Endodermal cell (in vitro differentiated cells): ENCODE measurements at regions not wholly inside any gene's neighbourhood (a gene's known extent, or its start where the extent isn't known, plus 50 kb on each side); places are given as distances from the start of the nearest gene placed in this dataset.

Experiments
- DNase-seq: peaks from one replicate; pipeline ENCODE4 v3.0.0-alpha.2; 2017
- H3K27ac ChIP-seq: 2 replicates; pipeline ENCODE4 v1.5.1; 2013; ENCODE audit warnings: mild to moderate bottlenecking, low read depth, low read length, moderate library complexity
- H3K27me3 ChIP-seq: 2 replicates; pipeline ENCODE4 v1.6.1; 2013; ENCODE audit warnings: mild to moderate bottlenecking, low read length, moderate library complexity; ENCODE audit not compliant: insufficient read depth, control insufficient read depth, poor library complexity, severe bottlenecking
- H3K36me3 ChIP-seq: 2 replicates; pipeline ENCODE4 v1.7.0; 2013; ENCODE audit warnings: mild to moderate bottlenecking, low read length, moderate library complexity; ENCODE audit not compliant: control insufficient read depth, insufficient read depth
- H3K4me1 ChIP-seq: one replicate; pipeline ENCODE4 v1.7.0; 2013; ENCODE audit warnings: low read length; ENCODE audit not compliant: control insufficient read depth, insufficient read depth
- H3K4me3 ChIP-seq: 2 replicates; pipeline ENCODE4 v1.5.1; 2013; ENCODE audit warnings: mild to moderate bottlenecking, low read length, moderate library complexity
- H3K9ac ChIP-seq: 2 replicates; pipeline ENCODE4 v1.6.1; 2013; ENCODE audit warnings: mild to moderate bottlenecking, low read length, moderate library complexity; ENCODE audit not compliant: poor library complexity, severe bottlenecking; ENCODE audit errors: extremely low read depth
- H3K9me3 ChIP-seq: 2 replicates; pipeline ENCODE4 v1.6.1; 2013; ENCODE audit warnings: mild to moderate bottlenecking, low read length, moderate library complexity; ENCODE audit not compliant: control insufficient read depth
- H3K27ac Mint-ChIP-seq: 2 replicates; pipeline ENCODE4 v1.8.0; 2020; ENCODE audit warnings: mixed read lengths
- H3K27me3 Mint-ChIP-seq: 2 replicates; pipeline ENCODE4 v1.8.0; 2021; ENCODE audit warnings: mild to moderate bottlenecking, mixed read lengths; ENCODE audit not compliant: insufficient read depth
- H3K36me3 Mint-ChIP-seq: 2 replicates; pipeline ENCODE4 v1.8.0; 2020; ENCODE audit warnings: low read depth, mixed read lengths
- H3K4me1 Mint-ChIP-seq: 2 replicates; pipeline ENCODE4 v1.8.0; 2020; ENCODE audit warnings: mixed read lengths
- H3K4me3 Mint-ChIP-seq: 2 replicates; pipeline ENCODE4 v1.8.0; 2020; ENCODE audit warnings: mild to moderate bottlenecking, moderate library complexity, mixed read lengths
- H3K9me3 Mint-ChIP-seq: 2 replicates; pipeline ENCODE4 v1.8.0; 2020; ENCODE audit warnings: mild to moderate bottlenecking, mixed read lengths
- CTCF ChIP-seq: fragments of 200-600 bp; sonication (generic); conservative IDR thresholded peaks from 2 replicates; pipeline ENCODE4 v1.5.0; 2021; ENCODE audit warnings: antibody characterized with exemption, mild to moderate bottlenecking
- WGBS, 2 experiments: methylation state at CpG; one replicate each; pipeline versions ENCODE4 v1.1.5 to v1.1.7; 2013; ENCODE audit warnings: missing lambda C conversion rate in 2 of 2, mixed read lengths in 1 of 2; ENCODE audit not compliant: insufficient coverage in 1 of 2, insufficient read length in 1 of 2; 5-methylcytosine and 5-hydroxymethylcytosine counted together

- Histone ChIP-seq H3K9ac (no peak overlapping the region), H3K4me3 (no peak overlapping the region), H3K27me3 (peaks cover under 1% of the 10 kb centered on the region), H3K9me3 (peaks cover 6% of the 10 kb centered on the region), H3K4me1 (peaks cover 10% of the 10 kb centered on the region), H3K36me3 (no peaks in the 10 kb centered on the region), H3K27ac (no peak overlapping the region)
- H3K4me3 Mint-ChIP-seq, result no peak overlapping the region
- H3K36me3 Mint-ChIP-seq, result no peaks in the 10 kb centered on the region
- TF ChIP-seq CTCF, result no peak
- DNase-seq, result no peak
- no peak overlapping the region for H3K27ac Mint-ChIP-seq
- WGBS, 2 experiments, result 89 to 100% methylated on average over 1 of the region's 1 CpG
- no peaks in the 10 kb centered on the region for H3K9me3 Mint-ChIP-seq
- peaks cover 28% of the 10 kb centered on the region for H3K4me1 Mint-ChIP-seq
- H3K27me3 Mint-ChIP-seq, result peaks cover 53% of the 10 kb centered on the region
These were observed 401.2 kb upstream of the PROX1 start for GRCh38 chr1:213586587-213586972.

- H3K4me1 ChIP-seq, result peaks cover 3% of the 10 kb centered on the region
- no peak overlapping the region for H3K4me3 ChIP-seq
- no peak overlapping the region for H3K27ac Mint-ChIP-seq
- no peak overlapping the region for H3K27ac ChIP-seq
- WGBS, 2 experiments, result 86 to 94% methylated on average over 4 to 7 of the region's 7 CpGs
- no peak overlapping the region for H3K4me3 Mint-ChIP-seq
- no peak overlapping the region for H3K9ac ChIP-seq
- TF ChIP-seq CTCF, result no peak
- H3K36me3 Mint-ChIP-seq, result no peaks in the 10 kb centered on the region
- no peaks in the 10 kb centered on the region for H3K27me3 Mint-ChIP-seq
- H3K4me1 Mint-ChIP-seq, result no peaks in the 10 kb centered on the region
- no peaks in the 10 kb centered on the region for H3K9me3 Mint-ChIP-seq
- H3K36me3 ChIP-seq, result no peaks in the 10 kb centered on the region
- no peaks in the 10 kb centered on the region for H3K9me3 ChIP-seq
- no peaks in the 10 kb centered on the region for H3K27me3 ChIP-seq
- no peak for DNase-seq
These were observed 391.0 kb upstream of the PROX1 start for GRCh38 chr1:213596729-213597128.

GRCh38 chr1:213598263-213598662, 389.5 kb upstream of the PROX1 start:
- Mint-ChIP-seq H3K27ac (no peak overlapping the region), H3K27me3 (no peaks in the 10 kb centered on the region), H3K36me3 (no peaks in the 10 kb centered on the region), H3K4me1 (no peaks in the 10 kb centered on the region), H3K9me3 (no peaks in the 10 kb centered on the region), H3K4me3 (no peak overlapping the region)
- WGBS, 2 experiments, result 92 to 100% methylated on average over 1 to 3 of the region's 3 CpGs
- DNase-seq, result no peak
- Histone ChIP-seq H3K4me1 (no peaks in the 10 kb centered on the region), H3K4me3 (no peak overlapping the region), H3K36me3 (no peaks in the 10 kb centered on the region), H3K27me3 (no peaks in the 10 kb centered on the region), H3K9ac (no peak overlapping the region), H3K9me3 (no peaks in the 10 kb centered on the region), H3K27ac (no peak overlapping the region)
- no peak for TF ChIP-seq CTCF
